H1 (cell line): ENCODE measurements at regions not wholly inside any gene's neighbourhood (a gene's known extent, or its start where the extent isn't known, plus 50 kb on each side); places are given as distances from the start of the nearest gene placed in this dataset.

Experiments
- CTCF ChIA-PET: fragments of 300-600 bp; sonication (Branson Sonifier 250); formaldehyde crosslinking; loops from one replicate; lab custom pipeline; 2021; ENCODE audit not compliant: partially characterized antibody; lab: Charles Lee
- POLR2A ChIA-PET: fragments of 300-600 bp; sonication (Branson Sonifier 250); formaldehyde crosslinking; loops from one replicate; lab custom pipeline; 2021; ENCODE audit warnings: inconsistent platforms; ENCODE audit not compliant: partially characterized antibody; lab: Charles Lee
- DNase-seq, 2 experiments: peaks; one replicate each; pipeline versions ENCODE4 v3.0.0 to v3.0.0-alpha.2; 2010 to 2022; ENCODE audit warnings: low spot score in 2 of 2, low read depth in 1 of 2, mixed read lengths in 1 of 2
- FAIRE-seq: peaks from 2 replicates; lab custom pipeline; 2011; peaks lifted over from hg19 to GRCh38; lab: Jason Lieb, UNC
- H2AFZ ChIP-seq: 2 replicates; pipeline ENCODE4 v1.8.1; 2012; ENCODE audit warnings: low read length, inconsistent platforms
- H2AK5ac ChIP-seq: 2 replicates; pipeline ENCODE4 v1.6.1; 2013; ENCODE audit warnings: low read depth, low read length
- H2BK120ac ChIP-seq: replicated peaks from 2 replicates; pipeline ENCODE3; 2013; ENCODE audit warnings: low read depth, low read length, inconsistent platforms
- H2BK12ac ChIP-seq: 2 replicates; pipeline ENCODE4 v1.6.1; 2013; ENCODE audit warnings: low read depth, low read length
- H2BK15ac ChIP-seq: 2 replicates; pipeline ENCODE4 v1.6.1; 2013; ENCODE audit warnings: low read length
- H2BK20ac ChIP-seq: 2 replicates; pipeline ENCODE4 v1.6.1; 2013; ENCODE audit warnings: low read length
- H2BK5ac ChIP-seq: 2 replicates; pipeline ENCODE4 v1.6.1; 2013; ENCODE audit warnings: low read depth, low read length
- H3K14ac ChIP-seq: 2 replicates; pipeline ENCODE4 v1.6.1; 2013; ENCODE audit warnings: inconsistent platforms; ENCODE audit not compliant: insufficient read length
- H3K18ac ChIP-seq: 2 replicates; pipeline ENCODE4 v1.6.1; 2013; ENCODE audit warnings: low read length; ENCODE audit errors: extremely low read depth
- H3K23ac ChIP-seq: 2 replicates; pipeline ENCODE4 v1.6.1; 2013; ENCODE audit warnings: inconsistent platforms; ENCODE audit not compliant: insufficient read length
- H3K23me2 ChIP-seq: 2 replicates; pipeline ENCODE4 v1.6.1; 2013; ENCODE audit warnings: low read depth, low read length
- H3K27ac ChIP-seq: 2 replicates; pipeline ENCODE4 v1.6.1; 2011; ENCODE audit warnings: low read depth, low read length, inconsistent platforms
- H3K27me3 ChIP-seq, 4 experiments: replicated peaks in 1 of 4; 1 replicate in 1 of 4; 2 replicates in 3 of 4; pipeline versions ENCODE4 v1.6.1 to v1.8.1; 2011 to 2013; ENCODE audit warnings: low read length in 3 of 4, mild to moderate bottlenecking in 3 of 4, inconsistent platforms in 2 of 4, mixed read lengths in 2 of 4, moderate library complexity in 1 of 4; ENCODE audit not compliant: control insufficient read depth in 3 of 4, insufficient read depth in 3 of 4; ENCODE audit errors: extremely low read depth in 1 of 4
- H3K36me3 ChIP-seq, 4 experiments: 2 replicates each; pipeline versions ENCODE4 v1.6.1 to v1.8.1; 2011 to 2013; ENCODE audit warnings: mild to moderate bottlenecking in 4 of 4, low read length in 3 of 4, moderate library complexity in 2 of 4, control low read depth in 1 of 4, inconsistent platforms in 1 of 4; ENCODE audit not compliant: insufficient read depth in 4 of 4, control insufficient read depth in 2 of 4
- H3K4ac ChIP-seq: replicated peaks from 2 replicates; pipeline ENCODE3; 2013; ENCODE audit warnings: low read length, low read depth, mixed read lengths, inconsistent platforms; ENCODE audit not compliant: insufficient read length
- H3K4me1 ChIP-seq, 4 experiments: replicated peaks in 1 of 4; 1 replicate in 1 of 4; 2 replicates in 3 of 4; pipeline versions ENCODE4 v1.6.1 to v1.8.1; 2011 to 2013; ENCODE audit warnings: low read length in 3 of 4, inconsistent platforms in 2 of 4, mixed read lengths in 1 of 4; ENCODE audit not compliant: insufficient read depth in 4 of 4, control insufficient read depth in 3 of 4
- H3K4me2 ChIP-seq, 2 experiments: 2 replicates each; pipeline versions ENCODE4 v1.6.1 to v1.8.1; 2011 to 2013; ENCODE audit warnings: low read depth in 2 of 2, low read length in 2 of 2, control low read depth in 1 of 2, inconsistent platforms in 1 of 2, mild to moderate bottlenecking in 1 of 2; ENCODE audit not compliant: insufficient read depth in 1 of 2
- H3K4me3 ChIP-seq, 4 experiments: fragments of 200-600, 300-600 bp in 1 of 4; sonication (generic), shearing (Covaris generic), sonication (Bioruptor Twin) in 1 of 4; 2 replicates each; pipeline versions ENCODE4 v1.5.1 to v1.8.1; 2011 to 2016; ENCODE audit warnings: low read length in 4 of 4, low read depth in 3 of 4, control low read depth in 2 of 4, inconsistent platforms in 2 of 4, mild to moderate bottlenecking in 2 of 4, mixed read lengths in 1 of 4, moderate library complexity in 1 of 4; ENCODE audit not compliant: insufficient read depth in 2 of 4; ENCODE audit errors: extremely low read depth in 1 of 4
- H3K56ac ChIP-seq: replicated peaks from 2 replicates; pipeline ENCODE3; 2013; ENCODE audit warnings: low read depth, mild to moderate bottlenecking, mixed read lengths, low read length, inconsistent platforms; ENCODE audit not compliant: insufficient read length
- H3K79me1 ChIP-seq: 2 replicates; pipeline ENCODE4 v1.6.1; 2013; ENCODE audit warnings: low read depth, low read length, control low read depth
- H3K79me2 ChIP-seq, 2 experiments: 2 replicates each; pipeline versions ENCODE4 v1.6.1 to v1.8.1; 2012 to 2013; ENCODE audit warnings: low read length in 2 of 2, mild to moderate bottlenecking in 2 of 2, inconsistent platforms in 1 of 2; ENCODE audit not compliant: insufficient read depth in 2 of 2, control insufficient read depth in 1 of 2
- H3K9ac ChIP-seq, 4 experiments: replicated peaks in 1 of 4; 1 replicate in 1 of 4; 2 replicates in 3 of 4; pipeline versions ENCODE4 v1.6.1 to v1.8.1; 2011 to 2013; ENCODE audit warnings: low read depth in 3 of 4, low read length in 3 of 4, control low read depth in 2 of 4, mild to moderate bottlenecking in 2 of 4, moderate library complexity in 2 of 4, inconsistent platforms in 1 of 4; ENCODE audit errors: extremely low read depth in 1 of 4
- H3K9me3 ChIP-seq, 2 experiments: 2 replicates each; pipeline versions ENCODE4 v1.6.1 to v1.8.1; 2012 to 2013; ENCODE audit warnings: mild to moderate bottlenecking in 2 of 2, moderate library complexity in 2 of 2, control low read depth in 1 of 2, inconsistent platforms in 1 of 2, low read depth in 1 of 2, low read length in 1 of 2, mixed read lengths in 1 of 2; ENCODE audit not compliant: insufficient read depth in 2 of 2
- H4K20me1 ChIP-seq, 2 experiments: replicated peaks in 1 of 2; 2 replicates each; pipeline versions ENCODE3 to v1.8.1; 2011 to 2013; ENCODE audit warnings: inconsistent platforms in 2 of 2, low read length in 2 of 2, mild to moderate bottlenecking in 1 of 2; ENCODE audit not compliant: insufficient read depth in 2 of 2, control insufficient read depth in 1 of 2
- H4K5ac ChIP-seq: 2 replicates; pipeline ENCODE4 v1.6.1; 2013; ENCODE audit warnings: low read length, low read depth, mixed read lengths, inconsistent platforms; ENCODE audit not compliant: insufficient read length
- H4K8ac ChIP-seq: 2 replicates; pipeline ENCODE4 v1.8.0; 2013; ENCODE audit warnings: mild to moderate bottlenecking, moderate library complexity, low read length, inconsistent platforms; ENCODE audit not compliant: insufficient read depth; ENCODE audit errors: extremely low read depth
- H4K91ac ChIP-seq: replicated peaks from 2 replicates; pipeline ENCODE3; 2013; ENCODE audit warnings: low read length, mixed read lengths, inconsistent platforms; ENCODE audit not compliant: insufficient read length
- CEBPB ChIP-seq: IDR thresholded peaks from 2 replicates; pipeline ENCODE4 v1.6.1; 2012; ENCODE audit warnings: low read depth, low read length
- KDM4A ChIP-seq: IDR thresholded peaks from one replicate; pipeline ENCODE4 v1.7.1; 2012; ENCODE audit warnings: low read depth, mild to moderate bottlenecking, moderate library complexity, low read length, inconsistent platforms; ENCODE audit not compliant: severe bottlenecking
- RAD21 ChIP-seq, 2 experiments: IDR thresholded peaks in 1 of 2; conservative IDR thresholded peaks in 1 of 2; 2 replicates each; pipeline ENCODE4 v1.6.1; 2011; ENCODE audit warnings: low read depth in 2 of 2, low read length in 2 of 2, improper control_type of control experiment in 1 of 2, inconsistent platforms in 1 of 2, mild to moderate bottlenecking in 1 of 2, moderate library complexity in 1 of 2

- Histone ChIP-seq H3K23me2 (no peaks in the 10 kb centered on the region; the same call in 1 of the 2 replicates), H2BK120ac (no peak overlapping the region), H2AK5ac (no peak overlapping the region), H3K56ac (no peak overlapping the region), H2BK15ac (no peak overlapping the region), H2BK20ac (no peak overlapping the region), H3K14ac (no peak overlapping the region), H3K23ac (no peak overlapping the region), H2AFZ (0 out of 2 replicates have a peak overlapping the region, but pooled peaks have one; percentile 13), H3K4ac (no peak overlapping the region), H3K9me3 (no peaks in the 10 kb centered on the region), H3K4me1 (no peaks in the 10 kb centered on the region; a peak in 1 of 7 replicates), H2BK12ac (no peak overlapping the region), H4K20me1 (no peaks in the 10 kb centered on the region), H4K91ac (no peak overlapping the region)
- FAIRE-seq (no peak), DNase-seq (no peak)
- TF ChIP-seq RAD21 (IDR thresholded peaks at IDR 0.05 in 1 of 2, conservative IDR thresholded peaks at IDR 0.05 in 1 of 2; ENCODE audit: low read depth in 2 of 2, low read length in 2 of 2), result peak in 1 of 2 experiments; percentile 9; a peak in 1 of 4 replicates
- no peak for TF ChIP-seq KDM4A
- no peak for TF ChIP-seq CEBPB
- TF ChIP-seq, all 59 proteins: peak for 1
- H3K79me2 ChIP-seq, result no peaks in the 10 kb centered on the region
- H3K79me1 ChIP-seq, result no peaks in the 10 kb centered on the region
- no peak overlapping the region for H3K4me2 ChIP-seq
- CTCF ChIA-PET, result interaction anchor here (1.5 to 5.0 kb wide), 2 partner anchors 192 to 465 kb away, joined by 5 to 30 read pairs; no protein-coding TSS in a partner anchor
- no peaks in the 10 kb centered on the region for H3K36me3 ChIP-seq
- no peak overlapping the region for H3K18ac ChIP-seq
- H4K8ac ChIP-seq, result no peak overlapping the region
- H3K27ac ChIP-seq, result no peak overlapping the region
- no peak overlapping the region for H3K9ac ChIP-seq
- H3K27me3 ChIP-seq, result no peaks in the 10 kb centered on the region
- no peak overlapping the region for H3K4me3 ChIP-seq
- POLR2A ChIA-PET, result no interaction called here
- H4K5ac ChIP-seq, result no peak overlapping the region
- H2BK5ac ChIP-seq, result no peak overlapping the region
Measured at GRCh38 chr4:157980158-157980557, 192.7 kb downstream of the GASK1B start.
